Esophagus muscularis mucosa (tissue), 4 donors: ENCODE measurements at regions not wholly inside any gene's neighbourhood (a gene's known extent, or its start where the extent isn't known, plus 50 kb on each side); places are given as distances from the start of the nearest gene placed in this dataset.

Experiments used
- EP300 ChIP-seq: sonication (generic); formaldehyde crosslinking; IDR thresholded peaks from one replicate; pipeline ENCODE4 v1.6.1; 2017; ENCODE audit warnings: antibody characterized with exemption
- POLR2A ChIP-seq: fragments of 450-650 bp; IDR thresholded peaks from one replicate; pipeline ENCODE4 v1.6.1; 2017; ENCODE audit warnings: antibody characterized with exemption, moderate library complexity, mild to moderate bottlenecking, low read depth
- POLR2AphosphoS5 ChIP-seq, 2 donors: sonication (generic); formaldehyde crosslinking; IDR thresholded peaks; one replicate each; pipeline ENCODE4 v1.6.1; 2017; ENCODE audit warnings: antibody characterized with exemption in 2 of 2
- TF ChIP-seq, protein P1 (sequence below), 3 experiments: fragments of 200-600 bp in 2 of 3; fragments of 450-650 bp in 1 of 3; sonication (generic) in 2 of 3; IDR thresholded peaks; one replicate each; pipeline ENCODE4 v1.5.1; 2017 to 2019; ENCODE audit warnings: antibody characterized with exemption in 3 of 3, mild to moderate bottlenecking in 2 of 3, moderate library complexity in 1 of 3

DNA sequence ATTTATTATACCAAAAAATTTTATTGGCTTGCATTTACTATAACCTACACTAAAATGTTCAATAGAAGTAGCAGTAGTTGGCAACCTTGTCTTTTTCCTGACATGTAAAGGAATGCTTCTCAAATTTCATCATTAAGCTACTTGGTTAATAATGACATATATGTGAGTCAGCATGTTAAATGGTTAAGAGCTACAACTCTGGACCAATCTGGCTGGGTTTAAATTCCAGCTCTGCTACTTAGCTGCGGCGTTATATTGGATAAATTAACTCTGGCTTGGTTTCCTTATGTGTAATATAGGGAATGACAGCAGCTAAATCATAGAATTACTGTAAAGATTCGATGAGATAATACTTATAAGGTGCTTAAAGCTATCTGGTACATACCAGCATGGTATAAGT lies 53.7 kb upstream of the OTOGL start:
- TF ChIP-seq, protein P1, sequence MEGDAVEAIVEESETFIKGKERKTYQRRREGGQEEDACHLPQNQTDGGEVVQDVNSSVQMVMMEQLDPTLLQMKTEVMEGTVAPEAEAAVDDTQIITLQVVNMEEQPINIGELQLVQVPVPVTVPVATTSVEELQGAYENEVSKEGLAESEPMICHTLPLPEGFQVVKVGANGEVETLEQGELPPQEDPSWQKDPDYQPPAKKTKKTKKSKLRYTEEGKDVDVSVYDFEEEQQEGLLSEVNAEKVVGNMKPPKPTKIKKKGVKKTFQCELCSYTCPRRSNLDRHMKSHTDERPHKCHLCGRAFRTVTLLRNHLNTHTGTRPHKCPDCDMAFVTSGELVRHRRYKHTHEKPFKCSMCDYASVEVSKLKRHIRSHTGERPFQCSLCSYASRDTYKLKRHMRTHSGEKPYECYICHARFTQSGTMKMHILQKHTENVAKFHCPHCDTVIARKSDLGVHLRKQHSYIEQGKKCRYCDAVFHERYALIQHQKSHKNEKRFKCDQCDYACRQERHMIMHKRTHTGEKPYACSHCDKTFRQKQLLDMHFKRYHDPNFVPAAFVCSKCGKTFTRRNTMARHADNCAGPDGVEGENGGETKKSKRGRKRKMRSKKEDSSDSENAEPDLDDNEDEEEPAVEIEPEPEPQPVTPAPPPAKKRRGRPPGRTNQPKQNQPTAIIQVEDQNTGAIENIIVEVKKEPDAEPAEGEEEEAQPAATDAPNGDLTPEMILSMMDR (IDR thresholded peaks at IDR 0.05) = no peak
- TF ChIP-seq POLR2A (no peak), EP300 (no peak), POLR2AphosphoS5 (IDR thresholded peaks at IDR 0.05) (no peak)
